ENCODE measurements at regions not wholly inside any gene's neighbourhood (a gene's known extent, or its start where the extent isn't known, plus 50 kb on each side); places are given as distances from the start of the nearest gene placed in this dataset.
A peak's percentile ranks its signal among the peaks of the same experiment; 100 is the strongest.
"Not testable (repeated sequence)": the region's sequence is repeated elsewhere in the genome, so short reads cannot be mapped to it uniquely, and the experiment has no call there.

- H4K8ac ChIP-seq (ENCODE audit: low read length); H3K79me1 ChIP-seq (replicated peaks; ENCODE audit: low read length, poor library complexity, severe bottlenecking); DNase-seq; H2BK120ac ChIP-seq (ENCODE audit: low read depth, low read length); H3K23ac ChIP-seq (ENCODE audit: low read length in 2 of 2); H4K91ac ChIP-seq (ENCODE audit: low read length); H2AFZ ChIP-seq (ENCODE audit: low read depth, low read length); H3K9ac ChIP-seq (ENCODE audit: low read length); H3K4ac ChIP-seq (ENCODE audit: low read depth in 1 of 2, low read length in 2 of 2); H2BK12ac ChIP-seq (ENCODE audit: low read length in 2 of 2); H2BK15ac ChIP-seq (ENCODE audit: low read depth, poor library complexity, severe bottlenecking); H3K4me1 ChIP-seq (ENCODE audit: control insufficient read depth, insufficient read depth, low read depth, low read length); H3K27me3 ChIP-seq (ENCODE audit: control insufficient read depth in 1 of 2, insufficient read depth in 1 of 2, low read length in 2 of 2); H3K27ac ChIP-seq (ENCODE audit: low read length, poor library complexity, severe bottlenecking); H3K14ac ChIP-seq (ENCODE audit: low read length in 2 of 2); H3K18ac ChIP-seq (ENCODE audit: low read depth in 1 of 2, low read length in 2 of 2); H2AK5ac ChIP-seq (ENCODE audit: low read length, severe bottlenecking); H3K4me2 ChIP-seq (ENCODE audit: low read length, poor library complexity, severe bottlenecking); H3K36me3 ChIP-seq (ENCODE audit: control insufficient read depth in 1 of 2, insufficient read depth in 2 of 2, low read depth in 1 of 2, low read length in 2 of 2); H2BK5ac ChIP-seq (ENCODE audit: low read depth, low read length, poor library complexity, severe bottlenecking); H3K4me3 ChIP-seq (ENCODE audit: insufficient read depth in 1 of 2, low read depth in 1 of 2, low read length in 2 of 2): not testable (repeated sequence)
- H3K9me3 ChIP-seq (ENCODE audit: control insufficient read depth, low read length), result peaks cover 18% of the 10 kb centered on the region
- WGBS, result 92% methylated on average over 2 of the region's 3 CpGs
Observed at GRCh38 chr6:130644769-130645168, 182.4 kb upstream of the SMLR1 start.

- Histone ChIP-seq H2AK5ac (ENCODE audit: low read length, severe bottlenecking) (no peak overlapping the region), H4K8ac (ENCODE audit: low read length) (no peak overlapping the region), H3K9me3 (ENCODE audit: control insufficient read depth, low read length) (peaks cover 18% of the 10 kb centered on the region), H2BK120ac (ENCODE audit: low read depth, low read length) (no peak overlapping the region), H3K4me2 (ENCODE audit: low read length, poor library complexity, severe bottlenecking) (no peak overlapping the region), H3K27ac (ENCODE audit: low read length, poor library complexity, severe bottlenecking) (no peak overlapping the region), H2BK5ac (ENCODE audit: low read depth, low read length, poor library complexity, severe bottlenecking) (no peak overlapping the region), H3K9ac (ENCODE audit: low read length) (no peak overlapping the region), H3K4ac (ENCODE audit: low read depth in 1 of 2, low read length in 2 of 2) (no peak overlapping the region), H3K36me3 (ENCODE audit: control insufficient read depth in 1 of 2, insufficient read depth in 2 of 2, low read depth in 1 of 2, low read length in 2 of 2) (no peaks in the 10 kb centered on the region), H3K4me1 (ENCODE audit: control insufficient read depth, insufficient read depth, low read depth, low read length) (no peaks in the 10 kb centered on the region), H3K79me1 (replicated peaks; ENCODE audit: low read length, poor library complexity, severe bottlenecking) (no peaks in the 10 kb centered on the region), H3K14ac (ENCODE audit: low read length in 2 of 2) (no peak overlapping the region), H2AFZ (ENCODE audit: low read depth, low read length) (no peak overlapping the region), H3K4me3 (ENCODE audit: insufficient read depth in 1 of 2, low read depth in 1 of 2, low read length in 2 of 2) (no peak overlapping the region), H2BK15ac (ENCODE audit: low read depth, poor library complexity, severe bottlenecking) (no peak overlapping the region), H2BK12ac (ENCODE audit: low read length in 2 of 2) (no peak overlapping the region), H3K18ac (ENCODE audit: low read depth in 1 of 2, low read length in 2 of 2) (no peak overlapping the region), H3K23ac (ENCODE audit: low read length in 2 of 2) (no peak overlapping the region), H4K91ac (ENCODE audit: low read length) (no peak overlapping the region), H3K27me3 (ENCODE audit: control insufficient read depth in 1 of 2, insufficient read depth in 1 of 2, low read length in 2 of 2) (no peaks in the 10 kb centered on the region)
- DNase-seq, result no peak
Observed at GRCh38 chr6:130647246-130647645, 180.0 kb upstream of the SMLR1 start.

GRCh38 chr6:130655586-130655985 is 171.6 kb upstream of the SMLR1 start:
- no peak overlapping the region for H2BK12ac ChIP-seq (ENCODE audit: low read length in 2 of 2)
- H2AFZ ChIP-seq (ENCODE audit: low read depth, low read length), result no peak overlapping the region
- WGBS, result no CpG with 5 or more reads among the region's 1 CpG
- no peak overlapping the region for H2BK5ac ChIP-seq (ENCODE audit: low read depth, low read length, poor library complexity, severe bottlenecking)
- no peak overlapping the region for H3K18ac ChIP-seq (ENCODE audit: low read depth in 1 of 2, low read length in 2 of 2)
- H3K4me3 ChIP-seq (ENCODE audit: insufficient read depth in 1 of 2, low read depth in 1 of 2, low read length in 2 of 2), result no peak overlapping the region
- DNase-seq, result peak; percentile 10
- H3K9me3 ChIP-seq (ENCODE audit: control insufficient read depth, low read length), result no peaks in the 10 kb centered on the region
- no peak overlapping the region for H3K4me2 ChIP-seq (ENCODE audit: low read length, poor library complexity, severe bottlenecking)
- H4K8ac ChIP-seq (ENCODE audit: low read length), result no peak overlapping the region
- no peaks in the 10 kb centered on the region for H3K36me3 ChIP-seq (ENCODE audit: control insufficient read depth in 1 of 2, insufficient read depth in 2 of 2, low read depth in 1 of 2, low read length in 2 of 2)
- no peaks in the 10 kb centered on the region for H3K79me1 ChIP-seq (replicated peaks; ENCODE audit: low read length, poor library complexity, severe bottlenecking)
- H3K4me1 ChIP-seq (ENCODE audit: control insufficient read depth, insufficient read depth, low read depth, low read length), result no peaks in the 10 kb centered on the region
- H4K91ac ChIP-seq (ENCODE audit: low read length), result no peak overlapping the region
- no peak overlapping the region for H3K4ac ChIP-seq (ENCODE audit: low read depth in 1 of 2, low read length in 2 of 2)
- no peak overlapping the region for H3K23ac ChIP-seq (ENCODE audit: low read length in 2 of 2)
- H3K27me3 ChIP-seq (ENCODE audit: control insufficient read depth in 1 of 2, insufficient read depth in 1 of 2, low read length in 2 of 2), result no peaks in the 10 kb centered on the region
- H3K9ac ChIP-seq (ENCODE audit: low read length), result no peak overlapping the region
- no peak overlapping the region for H3K27ac ChIP-seq (ENCODE audit: low read length, poor library complexity, severe bottlenecking)
- no peak overlapping the region for H2AK5ac ChIP-seq (ENCODE audit: low read length, severe bottlenecking)
- H2BK120ac ChIP-seq (ENCODE audit: low read depth, low read length), result no peak overlapping the region
- no peak overlapping the region for H3K14ac ChIP-seq (ENCODE audit: low read length in 2 of 2)
- no peak overlapping the region for H2BK15ac ChIP-seq (ENCODE audit: low read depth, poor library complexity, severe bottlenecking)

- no peak overlapping the region for H3K27ac ChIP-seq (ENCODE audit: low read length, poor library complexity, severe bottlenecking)
- H3K4me1 ChIP-seq (ENCODE audit: control insufficient read depth, insufficient read depth, low read depth, low read length), result no peaks in the 10 kb centered on the region
- H2BK5ac ChIP-seq (ENCODE audit: low read depth, low read length, poor library complexity, severe bottlenecking), result no peak overlapping the region
- H2BK15ac ChIP-seq (ENCODE audit: low read depth, poor library complexity, severe bottlenecking), result no peak overlapping the region
- no peak overlapping the region for H4K8ac ChIP-seq (ENCODE audit: low read length)
- H3K4me2 ChIP-seq (ENCODE audit: low read length, poor library complexity, severe bottlenecking), result no peak overlapping the region
- no peak for DNase-seq
- H2BK12ac ChIP-seq (ENCODE audit: low read length in 2 of 2), result no peak overlapping the region
- H3K27me3 ChIP-seq (ENCODE audit: control insufficient read depth in 1 of 2, insufficient read depth in 1 of 2, low read length in 2 of 2), result no peaks in the 10 kb centered on the region
- no peak overlapping the region for H2AK5ac ChIP-seq (ENCODE audit: low read length, severe bottlenecking)
- H2BK120ac ChIP-seq (ENCODE audit: low read depth, low read length), result no peak overlapping the region
- H3K9ac ChIP-seq (ENCODE audit: low read length), result no peak overlapping the region
- no peaks in the 10 kb centered on the region for H3K79me1 ChIP-seq (replicated peaks; ENCODE audit: low read length, poor library complexity, severe bottlenecking)
- H3K14ac ChIP-seq (ENCODE audit: low read length in 2 of 2), result no peak overlapping the region
- no peaks in the 10 kb centered on the region for H3K9me3 ChIP-seq (ENCODE audit: control insufficient read depth, low read length)
- H2AFZ ChIP-seq (ENCODE audit: low read depth, low read length), result no peak overlapping the region
- H3K4ac ChIP-seq (ENCODE audit: low read depth in 1 of 2, low read length in 2 of 2), result no peak overlapping the region
- 97% methylated on average over 3 of the region's 4 CpGs for WGBS
- H3K23ac ChIP-seq (ENCODE audit: low read length in 2 of 2), result no peak overlapping the region
- H4K91ac ChIP-seq (ENCODE audit: low read length), result no peak overlapping the region
- no peaks in the 10 kb centered on the region for H3K36me3 ChIP-seq (ENCODE audit: control insufficient read depth in 1 of 2, insufficient read depth in 2 of 2, low read depth in 1 of 2, low read length in 2 of 2)
- no peak overlapping the region for H3K18ac ChIP-seq (ENCODE audit: low read depth in 1 of 2, low read length in 2 of 2)
- H3K4me3 ChIP-seq (ENCODE audit: insufficient read depth in 1 of 2, low read depth in 1 of 2, low read length in 2 of 2), result no peak overlapping the region
Observed at GRCh38 chr6:130661077-130661476, 166.1 kb upstream of the SMLR1 start.
